ENCODE measurements at regions not wholly inside any gene's neighbourhood (a gene's known extent, or its start where the extent isn't known, plus 50 kb on each side); places are given as distances from the start of the nearest gene placed in this dataset.

DNA sequence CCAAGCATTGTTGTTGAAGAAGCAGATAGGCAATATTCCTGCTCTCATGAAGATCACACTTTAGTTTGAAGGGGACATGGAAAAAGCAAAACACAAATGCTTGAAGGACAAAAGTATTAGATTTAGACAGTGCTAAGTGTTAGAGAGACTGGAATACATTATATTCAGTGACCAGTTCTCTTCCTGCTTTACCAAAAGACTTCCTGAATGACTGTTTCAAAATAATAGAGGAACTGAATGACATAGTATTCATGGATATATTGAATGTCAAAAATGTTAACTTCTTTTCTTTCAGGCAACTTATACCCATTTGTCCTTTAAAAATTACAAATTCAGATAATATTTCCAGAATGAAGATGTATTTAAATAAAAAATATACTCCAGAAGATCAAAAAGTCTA lies 178.0 kb upstream of the IVNS1ABP start:
- H3K4me1 ChIP-seq (ENCODE audit: control insufficient read depth, insufficient read depth, low read length, poor library complexity, severe bottlenecking) = no peaks in the 10 kb centered on the region
- no peaks in the 10 kb centered on the region for H3K36me3 ChIP-seq (ENCODE audit: control insufficient read depth, insufficient read depth, low read length)
- H3K4me3 ChIP-seq (ENCODE audit: insufficient read depth, low read depth, low read length, poor library complexity, severe bottlenecking) = no peak overlapping the region
- no peak overlapping the region for H3K27ac ChIP-seq (ENCODE audit: insufficient read depth, low read length, poor library complexity, severe bottlenecking)
- no peaks in the 10 kb centered on the region for H3K9me3 ChIP-seq (ENCODE audit: control insufficient read depth, low read length)
- no peak for DNase-seq
- no peaks in the 10 kb centered on the region for H3K27me3 ChIP-seq (replicated peaks; ENCODE audit: control insufficient read depth, insufficient read depth, low read length, poor library complexity, severe bottlenecking)

DNA sequence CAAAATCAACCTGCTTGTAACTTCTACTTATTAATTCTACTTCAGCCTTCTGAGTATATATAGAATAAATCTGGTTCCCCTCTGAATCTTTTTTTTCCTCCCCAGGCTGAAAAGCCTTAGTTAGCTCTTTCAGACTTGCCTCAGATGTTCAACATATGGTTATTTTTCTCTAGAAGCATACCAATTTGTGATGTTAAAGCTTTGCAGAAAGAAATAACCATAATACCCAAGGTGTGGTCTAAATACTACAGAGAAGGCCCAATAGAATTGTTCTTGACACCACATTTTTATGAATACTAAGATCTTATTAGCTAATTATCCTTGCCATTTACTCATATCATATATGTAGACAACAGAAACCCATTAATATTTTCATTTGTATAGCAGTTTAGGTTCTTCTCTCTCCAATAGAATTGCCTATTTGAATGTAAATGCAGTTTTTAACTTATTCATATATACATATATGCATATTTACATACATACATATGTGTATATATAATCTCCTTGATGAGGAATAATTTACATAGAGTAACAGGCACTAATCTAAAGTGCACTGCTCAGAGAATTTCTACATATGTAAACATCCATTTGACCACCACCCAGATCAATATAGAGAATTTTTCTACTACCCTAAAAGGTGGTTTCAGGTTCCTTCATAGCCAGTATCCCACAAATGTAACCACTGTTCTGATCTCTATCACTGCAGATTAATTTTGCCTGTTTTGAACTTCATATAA lies 175.2 kb upstream of the IVNS1ABP start:
- Histone ChIP-seq H3K4me1 (ENCODE audit: control insufficient read depth, insufficient read depth, low read length, poor library complexity, severe bottlenecking) (no peaks in the 10 kb centered on the region), H3K36me3 (ENCODE audit: control insufficient read depth, insufficient read depth, low read length) (no peaks in the 10 kb centered on the region), H3K27me3 (replicated peaks; ENCODE audit: control insufficient read depth, insufficient read depth, low read length, poor library complexity, severe bottlenecking) (no peaks in the 10 kb centered on the region), H3K9me3 (ENCODE audit: control insufficient read depth, low read length) (no peaks in the 10 kb centered on the region), H3K27ac (ENCODE audit: insufficient read depth, low read length, poor library complexity, severe bottlenecking) (no peak overlapping the region), H3K4me3 (ENCODE audit: insufficient read depth, low read depth, low read length, poor library complexity, severe bottlenecking) (no peak overlapping the region)
- DNase-seq = no peak

DNA sequence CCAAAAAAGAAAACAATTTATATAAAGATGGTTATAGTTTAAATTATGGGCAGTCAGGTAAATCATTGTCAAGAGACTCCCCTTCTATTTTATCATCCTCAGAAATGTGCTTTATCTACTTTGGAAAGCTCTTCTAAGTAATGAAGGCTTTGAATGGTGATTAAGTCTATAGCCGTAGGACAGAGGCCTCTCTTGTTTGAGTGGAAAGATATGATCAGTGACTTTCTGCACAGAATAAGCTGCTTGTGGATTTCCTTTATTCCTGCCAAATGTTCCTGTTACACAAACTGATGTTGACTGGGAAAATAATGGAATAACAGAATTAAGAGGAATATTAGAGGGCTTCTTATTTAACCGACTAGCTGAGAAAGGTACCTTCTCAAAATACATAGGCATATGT lies 174.6 kb upstream of the IVNS1ABP start:
- H3K4me1 ChIP-seq (ENCODE audit: control insufficient read depth, insufficient read depth, low read length, poor library complexity, severe bottlenecking) = no peaks in the 10 kb centered on the region
- H3K27me3 ChIP-seq (replicated peaks; ENCODE audit: control insufficient read depth, insufficient read depth, low read length, poor library complexity, severe bottlenecking) = no peaks in the 10 kb centered on the region
- H3K36me3 ChIP-seq (ENCODE audit: control insufficient read depth, insufficient read depth, low read length) = no peaks in the 10 kb centered on the region
- no peaks in the 10 kb centered on the region for H3K9me3 ChIP-seq (ENCODE audit: control insufficient read depth, low read length)
- H3K4me3 ChIP-seq (ENCODE audit: insufficient read depth, low read depth, low read length, poor library complexity, severe bottlenecking) = no peak overlapping the region
- H3K27ac ChIP-seq (ENCODE audit: insufficient read depth, low read length, poor library complexity, severe bottlenecking) = no peak overlapping the region
- DNase-seq = no peak

DNA sequence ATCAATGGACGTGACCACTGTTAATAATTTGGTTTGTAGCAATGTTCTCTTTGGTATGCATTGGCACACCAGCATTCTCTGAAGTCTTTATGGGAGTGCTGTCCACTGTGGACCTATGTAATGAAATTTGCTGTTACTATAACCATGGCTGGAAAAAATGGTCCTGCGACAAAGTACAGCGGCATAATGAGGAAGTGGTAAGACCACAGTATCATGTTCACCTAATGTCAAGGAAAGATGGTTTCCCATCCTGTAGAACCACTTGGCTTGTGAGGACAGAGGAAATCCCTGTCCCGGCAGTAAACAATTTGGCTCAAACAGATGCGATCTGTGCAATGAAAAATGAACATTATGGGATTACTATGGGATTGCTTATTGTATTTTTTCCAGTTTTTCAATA lies 173.9 kb upstream of the IVNS1ABP start:
- Histone ChIP-seq H3K27me3 (replicated peaks; ENCODE audit: control insufficient read depth, insufficient read depth, low read length, poor library complexity, severe bottlenecking) (no peaks in the 10 kb centered on the region), H3K4me1 (ENCODE audit: control insufficient read depth, insufficient read depth, low read length, poor library complexity, severe bottlenecking) (no peaks in the 10 kb centered on the region), H3K27ac (ENCODE audit: insufficient read depth, low read length, poor library complexity, severe bottlenecking) (no peak overlapping the region), H3K36me3 (ENCODE audit: control insufficient read depth, insufficient read depth, low read length) (no peaks in the 10 kb centered on the region), H3K9me3 (ENCODE audit: control insufficient read depth, low read length) (no peaks in the 10 kb centered on the region), H3K4me3 (ENCODE audit: insufficient read depth, low read depth, low read length, poor library complexity, severe bottlenecking) (no peak overlapping the region)
- DNase-seq = no peak

DNA sequence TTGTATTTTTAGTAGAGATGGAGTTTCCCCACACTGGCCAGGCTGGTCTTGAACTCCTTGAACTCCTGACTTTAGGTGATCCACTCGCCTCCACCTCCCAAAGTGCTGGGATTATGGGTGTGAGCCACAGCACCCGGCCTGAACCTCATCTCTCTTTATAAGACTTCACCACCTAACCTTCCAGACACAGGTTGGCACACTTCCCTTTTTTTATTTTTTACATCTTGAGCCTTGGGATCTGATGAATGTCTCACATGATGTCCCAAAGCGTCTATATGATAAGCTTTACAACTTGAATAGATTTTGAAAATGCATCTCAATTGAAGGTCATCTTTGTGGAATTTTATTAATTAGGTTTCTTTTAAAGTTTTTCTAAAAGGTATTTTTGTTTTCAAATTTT lies 172.4 kb upstream of the IVNS1ABP start:
- Histone ChIP-seq H3K36me3 (ENCODE audit: control insufficient read depth, insufficient read depth, low read length) (no peaks in the 10 kb centered on the region), H3K9me3 (ENCODE audit: control insufficient read depth, low read length) (no peaks in the 10 kb centered on the region), H3K4me3 (ENCODE audit: insufficient read depth, low read depth, low read length, poor library complexity, severe bottlenecking) (no peak overlapping the region), H3K4me1 (ENCODE audit: control insufficient read depth, insufficient read depth, low read length, poor library complexity, severe bottlenecking) (no peaks in the 10 kb centered on the region), H3K27me3 (replicated peaks; ENCODE audit: control insufficient read depth, insufficient read depth, low read length, poor library complexity, severe bottlenecking) (no peaks in the 10 kb centered on the region), H3K27ac (ENCODE audit: insufficient read depth, low read length, poor library complexity, severe bottlenecking) (no peak overlapping the region)
- DNase-seq = no peak

DNA sequence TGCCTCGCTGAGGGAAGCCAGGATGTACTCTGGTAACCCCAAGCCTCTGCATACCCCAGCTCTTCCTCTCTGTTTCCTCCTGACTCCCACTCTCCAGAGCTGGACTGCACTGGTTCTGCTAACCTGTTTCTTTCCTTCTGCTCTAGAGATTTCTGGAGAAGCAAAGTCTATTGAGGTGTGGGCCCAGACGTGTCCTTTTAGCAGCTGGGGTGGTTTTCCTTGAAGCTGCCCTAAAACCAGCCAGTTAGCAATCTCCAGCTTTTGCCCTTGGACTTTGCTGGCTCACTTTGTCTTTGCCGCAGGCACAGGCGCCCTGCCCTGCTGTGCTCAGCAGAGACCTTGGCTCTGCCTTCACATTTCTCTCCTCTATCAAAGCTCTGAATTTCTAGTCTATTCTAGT lies 171.8 kb upstream of the IVNS1ABP start:
- DNase-seq = no peak
- Histone ChIP-seq H3K36me3 (ENCODE audit: control insufficient read depth, insufficient read depth, low read length) (no peaks in the 10 kb centered on the region), H3K27ac (ENCODE audit: insufficient read depth, low read length, poor library complexity, severe bottlenecking) (no peak overlapping the region), H3K4me1 (ENCODE audit: control insufficient read depth, insufficient read depth, low read length, poor library complexity, severe bottlenecking) (no peaks in the 10 kb centered on the region), H3K9me3 (ENCODE audit: control insufficient read depth, low read length) (no peaks in the 10 kb centered on the region), H3K4me3 (ENCODE audit: insufficient read depth, low read depth, low read length, poor library complexity, severe bottlenecking) (no peak overlapping the region), H3K27me3 (replicated peaks; ENCODE audit: control insufficient read depth, insufficient read depth, low read length, poor library complexity, severe bottlenecking) (no peaks in the 10 kb centered on the region)

DNA sequence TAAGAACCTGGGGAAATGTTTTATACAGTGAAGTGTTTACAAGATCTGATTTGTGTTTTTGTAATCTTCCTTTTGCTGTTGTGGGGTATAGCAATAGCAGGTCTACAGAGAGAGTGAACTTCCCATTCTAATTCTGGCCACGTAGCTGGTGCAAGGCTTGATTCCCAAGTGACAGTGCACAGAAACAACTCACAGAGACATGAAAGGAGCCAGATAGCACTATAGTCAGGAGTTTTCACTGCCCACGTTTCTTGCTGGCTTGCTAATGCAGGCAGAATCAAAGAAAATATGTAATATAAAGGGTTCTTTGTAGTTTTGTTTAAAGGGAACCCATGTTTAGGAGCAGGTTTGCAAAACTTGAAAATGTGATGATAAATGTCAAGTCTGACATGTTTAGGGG lies 170.9 kb upstream of the IVNS1ABP start:
- no peaks in the 10 kb centered on the region for H3K4me1 ChIP-seq (ENCODE audit: control insufficient read depth, insufficient read depth, low read length, poor library complexity, severe bottlenecking)
- H3K36me3 ChIP-seq (ENCODE audit: control insufficient read depth, insufficient read depth, low read length) = no peaks in the 10 kb centered on the region
- no peak overlapping the region for H3K27ac ChIP-seq (ENCODE audit: insufficient read depth, low read length, poor library complexity, severe bottlenecking)
- no peak overlapping the region for H3K4me3 ChIP-seq (ENCODE audit: insufficient read depth, low read depth, low read length, poor library complexity, severe bottlenecking)
- DNase-seq = no peak
- H3K9me3 ChIP-seq (ENCODE audit: control insufficient read depth, low read length) = no peaks in the 10 kb centered on the region
- H3K27me3 ChIP-seq (replicated peaks; ENCODE audit: control insufficient read depth, insufficient read depth, low read length, poor library complexity, severe bottlenecking) = no peaks in the 10 kb centered on the region

DNA sequence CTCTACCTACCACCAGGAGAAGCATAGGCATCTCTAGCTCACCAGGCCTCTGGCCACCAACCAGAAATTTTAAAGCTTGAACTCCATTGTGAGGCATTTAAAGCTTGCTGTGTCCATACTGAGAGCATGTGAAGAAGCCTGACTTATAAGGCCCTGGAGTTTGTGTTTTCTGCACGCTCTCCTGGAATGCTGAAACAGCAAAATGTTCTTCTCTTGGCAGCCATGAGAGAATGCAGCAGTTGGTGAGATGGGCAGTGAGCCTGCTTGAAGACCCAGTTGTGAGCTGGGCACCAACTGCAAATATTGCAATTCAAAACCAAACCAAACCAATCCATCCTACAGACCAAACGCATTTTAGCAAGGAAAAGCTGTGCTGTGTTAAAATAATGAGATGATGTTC lies 170.0 kb upstream of the IVNS1ABP start:
- Histone ChIP-seq H3K4me1 (ENCODE audit: control insufficient read depth, insufficient read depth, low read length, poor library complexity, severe bottlenecking) (no peaks in the 10 kb centered on the region), H3K36me3 (ENCODE audit: control insufficient read depth, insufficient read depth, low read length) (no peaks in the 10 kb centered on the region), H3K9me3 (ENCODE audit: control insufficient read depth, low read length) (no peaks in the 10 kb centered on the region), H3K27ac (ENCODE audit: insufficient read depth, low read length, poor library complexity, severe bottlenecking) (no peak overlapping the region), H3K4me3 (ENCODE audit: insufficient read depth, low read depth, low read length, poor library complexity, severe bottlenecking) (no peak overlapping the region), H3K27me3 (replicated peaks; ENCODE audit: control insufficient read depth, insufficient read depth, low read length, poor library complexity, severe bottlenecking) (no peaks in the 10 kb centered on the region)
- DNase-seq = no peak

DNA sequence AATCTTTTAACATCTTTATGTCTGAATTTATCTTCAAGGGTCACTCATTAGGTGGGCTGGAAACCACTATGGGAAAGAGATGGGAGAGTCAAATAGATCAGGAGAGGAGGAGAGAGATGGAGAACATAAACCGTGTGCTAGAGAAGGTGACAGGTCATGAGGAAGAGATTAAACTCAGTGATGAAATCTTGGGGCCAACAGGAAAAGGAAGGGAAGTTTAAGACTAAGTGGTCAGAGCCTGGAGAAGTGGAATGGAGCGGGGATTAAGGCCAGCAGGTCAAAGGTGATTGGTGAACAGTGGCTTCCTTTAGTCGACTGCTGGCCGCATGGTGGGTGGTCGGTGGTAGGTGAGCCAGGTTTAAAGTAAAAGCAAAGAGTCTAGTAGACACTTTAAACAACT lies 169.3 kb upstream of the IVNS1ABP start:
- DNase-seq = no peak
- no peak overlapping the region for H3K27ac ChIP-seq (ENCODE audit: insufficient read depth, low read length, poor library complexity, severe bottlenecking)
- no peaks in the 10 kb centered on the region for H3K27me3 ChIP-seq (replicated peaks; ENCODE audit: control insufficient read depth, insufficient read depth, low read length, poor library complexity, severe bottlenecking)
- no peaks in the 10 kb centered on the region for H3K9me3 ChIP-seq (ENCODE audit: control insufficient read depth, low read length)
- H3K4me3 ChIP-seq (ENCODE audit: insufficient read depth, low read depth, low read length, poor library complexity, severe bottlenecking) = no peak overlapping the region
- H3K4me1 ChIP-seq (ENCODE audit: control insufficient read depth, insufficient read depth, low read length, poor library complexity, severe bottlenecking) = no peaks in the 10 kb centered on the region
- H3K36me3 ChIP-seq (ENCODE audit: control insufficient read depth, insufficient read depth, low read length) = no peaks in the 10 kb centered on the region

DNA sequence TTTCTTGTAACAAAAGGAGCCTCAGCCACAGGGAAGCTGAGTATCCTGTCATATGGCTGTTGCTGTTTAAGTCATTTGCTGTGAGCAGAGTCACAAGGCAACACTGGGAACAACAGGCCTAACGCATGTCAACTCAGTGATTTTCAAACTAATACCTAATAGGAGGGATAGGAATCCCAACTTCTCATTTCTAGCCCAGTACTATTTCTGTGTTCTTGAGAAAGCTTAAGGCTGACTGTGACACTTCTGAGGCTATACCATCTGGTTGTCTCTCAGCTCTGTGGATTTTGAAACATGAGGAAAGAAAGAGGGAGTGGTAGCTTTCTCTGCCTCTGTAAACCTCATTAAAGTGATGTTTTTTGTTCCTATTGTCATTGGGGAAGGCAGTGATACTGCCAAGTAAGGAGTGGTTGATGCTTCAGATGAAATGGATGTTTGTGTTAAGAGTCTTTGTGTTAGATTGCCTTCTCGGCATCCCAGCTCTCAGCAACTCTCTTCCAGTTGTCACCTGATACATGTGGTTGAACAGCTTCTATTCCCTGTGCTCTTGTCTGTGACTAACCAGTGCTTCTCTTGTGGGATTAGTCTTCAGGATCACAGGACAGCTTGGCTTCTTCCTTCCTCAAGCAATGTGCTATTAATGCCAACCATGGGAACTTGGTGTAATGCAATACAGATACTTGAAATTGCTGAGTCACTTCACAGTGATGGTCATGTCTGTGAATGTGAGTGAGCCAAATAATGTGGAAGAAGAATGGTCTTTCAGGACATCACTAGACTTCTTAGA lies 166.8 kb upstream of the IVNS1ABP start:
- no peak overlapping the region for H3K27ac ChIP-seq (ENCODE audit: insufficient read depth, low read length, poor library complexity, severe bottlenecking)
- no peak overlapping the region for H3K4me3 ChIP-seq (ENCODE audit: insufficient read depth, low read depth, low read length, poor library complexity, severe bottlenecking)
- H3K36me3 ChIP-seq (ENCODE audit: control insufficient read depth, insufficient read depth, low read length) = no peaks in the 10 kb centered on the region
- H3K9me3 ChIP-seq (ENCODE audit: control insufficient read depth, low read length) = no peaks in the 10 kb centered on the region
- DNase-seq = no peak
- no peaks in the 10 kb centered on the region for H3K4me1 ChIP-seq (ENCODE audit: control insufficient read depth, insufficient read depth, low read length, poor library complexity, severe bottlenecking)
- H3K27me3 ChIP-seq (replicated peaks; ENCODE audit: control insufficient read depth, insufficient read depth, low read length, poor library complexity, severe bottlenecking) = no peaks in the 10 kb centered on the region

All from effector memory CD4-positive, alpha-beta T cell (primary cell).